Activated B cell treated with CpG ODN at 0.5 μM for 24 hours (primary cell): ENCODE measurements at regions not wholly inside any gene's neighbourhood (a gene's known extent, or its start where the extent isn't known, plus 50 kb on each side); places are given as distances from the start of the nearest gene placed in this dataset.

Experiments used
- ATAC-seq: fragments of 200-7000 bp; cut with Tn5 transposase; one replicate; pipeline ENCODE4 v1.10.0; 2021; ENCODE audit warnings: low read depth, mild to moderate bottlenecking, moderate library complexity
- CTCF ChIA-PET: fragments of 350-600 bp; sonication (Branson Sonifier 250); formaldehyde crosslinking; loops from one replicate; lab custom pipeline; 2021; ENCODE audit warnings: antibody characterized with exemption; lab: Charles Lee
- POLR2A ChIA-PET: fragments of 350-600 bp; sonication (Branson Sonifier 250); formaldehyde crosslinking; loops from one replicate; lab custom pipeline; 2021; ENCODE audit warnings: antibody characterized with exemption; lab: Charles Lee
- DNase-seq: peaks from one replicate; pipeline ENCODE4 v3.0.0; 2022
- H3K27ac Mint-ChIP-seq: one replicate; pipeline ENCODE4 v1.8.0; 2020; ENCODE audit warnings: mixed read lengths
- H3K27me3 Mint-ChIP-seq: one replicate; pipeline ENCODE4 v1.8.0; 2021; ENCODE audit warnings: mixed read lengths
- H3K36me3 Mint-ChIP-seq: one replicate; pipeline ENCODE4 v1.8.0; 2021; ENCODE audit warnings: low read depth, mixed read lengths
- H3K4me1 Mint-ChIP-seq: one replicate; pipeline ENCODE4 v1.8.0; 2021; ENCODE audit warnings: mixed read lengths
- H3K4me3 Mint-ChIP-seq: one replicate; pipeline ENCODE4 v1.8.0; 2020; ENCODE audit warnings: mild to moderate bottlenecking, mixed read lengths
- H3K9me3 Mint-ChIP-seq: one replicate; pipeline ENCODE4 v1.8.0; 2020; ENCODE audit warnings: mixed read lengths
- CTCF ChIP-seq: fragments of 200-600 bp; IDR thresholded peaks from one replicate; pipeline ENCODE4 v1.8.0; 2022; ENCODE audit warnings: antibody characterized with exemption, mild to moderate bottlenecking
- intact Hi-C: fragments of 100-400 bp; cut with micrococcal nuclease; formaldehyde crosslinking; loops from one replicate; pipeline ENCODE4 v1.15.1; 2024

GRCh38 chr13:95497381-95497807 is 55.1 kb upstream of the CLDN10 start:
- ATAC-seq (no peak), DNase-seq (no peak)
- Mint-ChIP-seq H3K27ac (no peak overlapping the region), H3K4me3 (no peak overlapping the region), H3K4me1 (no peaks in the 10 kb centered on the region), H3K9me3 (peaks cover 17% of the 10 kb centered on the region), H3K27me3 (peaks cover 14% of the 10 kb centered on the region), H3K36me3 (no peaks in the 10 kb centered on the region)
- no peak for TF ChIP-seq CTCF
- ChIA-PET CTCF (interaction anchor here (0.7 kb wide), 1 partner anchor 336 kb away, joined by 4 read pairs; no protein-coding TSS in a partner anchor), POLR2A (no interaction called here)
- intact Hi-C loops: no loop called here

GRCh38 chr13:95498886-95499285 is 53.6 kb upstream of the CLDN10 start:
- H3K36me3 Mint-ChIP-seq: no peaks in the 10 kb centered on the region
- DNase-seq: no peak
- ChIA-PET CTCF (no interaction called here), POLR2A (no interaction called here)
- H3K27ac Mint-ChIP-seq: no peak overlapping the region
- H3K4me1 Mint-ChIP-seq: no peaks in the 10 kb centered on the region
- TF ChIP-seq CTCF: no peak
- peaks cover 14% of the 10 kb centered on the region for H3K27me3 Mint-ChIP-seq
- no peak overlapping the region for H3K4me3 Mint-ChIP-seq
- intact Hi-C loops: no loop called here
- H3K9me3 Mint-ChIP-seq: peaks cover 17% of the 10 kb centered on the region
- no peak for ATAC-seq

DNA sequence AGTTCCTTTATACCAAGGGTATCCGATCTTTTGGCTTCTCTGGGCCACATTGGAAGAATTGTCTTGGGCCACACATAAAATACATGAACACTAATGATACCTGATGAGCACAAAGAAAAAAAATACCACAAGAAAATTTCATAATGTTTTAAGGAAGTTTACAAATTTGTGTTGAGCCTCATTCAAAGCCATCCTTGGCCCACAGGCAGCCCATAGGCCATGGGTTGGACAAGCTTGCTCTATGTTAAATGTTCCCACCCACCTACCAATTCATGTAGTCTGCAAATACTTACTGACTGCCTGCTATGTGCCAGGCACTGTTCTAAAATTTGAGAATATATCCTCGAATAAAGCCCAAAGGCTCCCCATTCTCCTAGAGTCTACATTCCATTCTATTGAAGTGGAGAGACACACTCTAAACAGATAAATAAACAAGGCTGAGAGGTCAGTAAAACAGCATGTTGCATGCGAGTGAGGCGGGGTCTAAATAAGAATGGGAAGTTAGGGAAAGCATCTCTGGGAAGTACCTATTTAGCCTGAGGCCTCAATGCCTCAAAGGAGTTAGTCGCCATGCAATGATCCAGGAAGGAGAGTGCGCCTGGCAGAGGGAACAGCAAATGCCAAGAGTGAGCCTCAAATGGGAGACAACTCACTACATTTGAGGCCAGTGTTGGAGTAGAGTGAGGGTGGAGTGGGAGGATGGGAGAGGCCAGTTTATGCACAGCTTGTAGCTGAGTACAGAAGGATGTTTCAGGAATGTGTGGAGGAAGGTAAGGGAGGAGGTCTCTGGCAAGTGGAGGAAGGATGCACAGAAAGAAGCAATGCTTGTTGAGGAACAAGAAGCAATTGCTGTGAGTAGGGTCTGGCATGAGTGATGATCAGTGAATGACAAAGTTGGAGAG is 52.5 kb upstream of the CLDN10 start:
- no peak for ATAC-seq
- Mint-ChIP-seq H3K27me3 (peaks cover 12% of the 10 kb centered on the region), H3K4me3 (no peak overlapping the region), H3K4me1 (no peaks in the 10 kb centered on the region), H3K9me3 (peaks cover 17% of the 10 kb centered on the region), H3K36me3 (no peaks in the 10 kb centered on the region), H3K27ac (no peak overlapping the region)
- TF ChIP-seq CTCF: no peak
- ChIA-PET CTCF (interaction anchor here (0.7 kb wide), 1 partner anchor 334 kb away, joined by 3 read pairs; no protein-coding TSS in a partner anchor), POLR2A (no interaction called here)
- no peak for DNase-seq
- intact Hi-C loops: no loop called here

GRCh38 chr13:95502216-95502615 is 50.3 kb upstream of the CLDN10 start:
- CTCF ChIA-PET: no interaction called here
- ATAC-seq: no peak

More at GRCh38 chr13:95502216-95502615, 50.3 kb upstream of the CLDN10 start:
- peaks cover 12% of the 10 kb centered on the region for H3K9me3 Mint-ChIP-seq
- POLR2A ChIA-PET: no interaction called here
- H3K4me3 Mint-ChIP-seq: no peak overlapping the region
- peaks cover 4% of the 10 kb centered on the region for H3K27me3 Mint-ChIP-seq
- no peaks in the 10 kb centered on the region for H3K4me1 Mint-ChIP-seq
- TF ChIP-seq CTCF: no peak
- no peak overlapping the region for H3K27ac Mint-ChIP-seq
- no peaks in the 10 kb centered on the region for H3K36me3 Mint-ChIP-seq
- intact Hi-C loops: no loop called here
- no peak for DNase-seq
